ENCODE measurements at regions not wholly inside any gene's neighbourhood (a gene's known extent, or its start where the extent isn't known, plus 50 kb on each side); places are given as distances from the start of the nearest gene placed in this dataset.

DNA sequence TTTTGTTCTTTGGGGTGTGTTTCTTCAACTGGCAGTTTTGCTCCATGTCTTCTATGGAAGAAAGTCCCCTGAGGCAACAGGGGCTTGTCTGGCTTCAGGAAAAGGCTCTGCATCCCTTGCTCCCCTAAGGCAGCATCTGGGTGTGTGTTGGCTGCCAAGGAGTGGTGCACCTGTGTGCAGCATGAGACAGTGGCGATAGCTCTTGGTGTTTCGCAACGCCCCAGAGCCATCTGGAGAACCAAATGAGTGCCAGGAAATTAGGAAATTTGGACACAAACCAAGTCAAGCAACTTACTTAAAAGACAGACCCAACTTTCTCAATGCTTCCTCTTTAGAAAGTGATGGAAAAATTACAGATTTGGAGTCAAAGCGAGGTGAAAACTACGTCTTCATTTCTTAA lies 1044.4 kb upstream of the CNTNAP5 start:
- TF ChIP-seq CTCF (IDR thresholded peaks at IDR 0.05): no peak
- TF ChIP-seq POLR2A (IDR thresholded peaks at IDR 0.05): no peak

All from body of pancreas (tissue), 4 donors.